ENCODE measurements at regions not wholly inside any gene's neighbourhood (a gene's known extent, or its start where the extent isn't known, plus 50 kb on each side); places are given as distances from the start of the nearest gene placed in this dataset. TPM values are rescaled to one million over a fixed set of nuclear protein-coding genes. Genes with fewer than 3 reads are reported as not detected.

Small RNAs in the stretch of these regions (small RNA-seq; reads per million reads assigned to genes)
- not detected for gene RNU6-38P
- gene RNY1P5 = not detected

Data from ovary (tissue), 1 donor.